ACC112 (cell line): ENCODE measurements at regions not wholly inside any gene's neighbourhood (a gene's known extent, or its start where the extent isn't known, plus 50 kb on each side); places are given as distances from the start of the nearest gene placed in this dataset.

ENCODE experiments used
- H2AFZ ChIP-seq: fragments of 200-600 bp; sonication (generic); one replicate; pipeline ENCODE4 v1.6.0; 2017; ENCODE audit warnings: antibody characterized with exemption, low read length; ENCODE audit not compliant: unreplicated experiment
- H3K27ac ChIP-seq: fragments of 200-600 bp; sonication (generic); 2 replicates; pipeline ENCODE4 v1.5.1; 2014; ENCODE audit warnings: low read depth, mild to moderate bottlenecking, antibody characterized with exemption, low read length, moderate library complexity
- H3K27me3 ChIP-seq: fragments of 200-600 bp; sonication (generic); 2 replicates; pipeline ENCODE4 v1.6.1; 2014; ENCODE audit warnings: mild to moderate bottlenecking, antibody characterized with exemption, low read length, moderate library complexity, mixed read lengths; ENCODE audit not compliant: insufficient read depth
- H3K36me3 ChIP-seq: fragments of 200-600 bp; sonication (generic); 2 replicates; pipeline ENCODE4 v1.6.1; 2016; ENCODE audit warnings: mild to moderate bottlenecking, antibody characterized with exemption, low read length, moderate library complexity, mixed read lengths; ENCODE audit not compliant: insufficient read depth
- H3K4me1 ChIP-seq: fragments of 200-600 bp; sonication (generic); one replicate; pipeline ENCODE4 v1.6.1; 2016; ENCODE audit warnings: low read length, mixed read lengths; ENCODE audit not compliant: insufficient read depth, unreplicated experiment, control insufficient read depth
- H3K4me3 ChIP-seq: fragments of 200-600 bp; sonication (generic); 2 replicates; pipeline ENCODE4 v1.5.1; 2014; ENCODE audit warnings: mild to moderate bottlenecking, low read depth, low read length
- H3K79me2 ChIP-seq: fragments of 200-600 bp; sonication (generic); one replicate; pipeline ENCODE4 v1.6.0; 2016; ENCODE audit warnings: low read length; ENCODE audit not compliant: control insufficient read depth, unreplicated experiment, insufficient read depth

- no peaks in the 10 kb centered on the region for H3K36me3 ChIP-seq
- H3K27me3 ChIP-seq: no peaks in the 10 kb centered on the region
- no peak overlapping the region for H3K27ac ChIP-seq
- no peak overlapping the region for H2AFZ ChIP-seq
- no peak overlapping the region for H3K4me3 ChIP-seq
- no peaks in the 10 kb centered on the region for H3K79me2 ChIP-seq
- H3K4me1 ChIP-seq: no peaks in the 10 kb centered on the region
These were observed 854.7 kb upstream of the ADGRL3 start for GRCh38 chr4:60345392-60345791.

- no peak overlapping the region for H2AFZ ChIP-seq
- H3K27ac ChIP-seq: no peak overlapping the region
- H3K27me3 ChIP-seq: no peaks in the 10 kb centered on the region
- H3K4me3 ChIP-seq: no peak overlapping the region
- H3K79me2 ChIP-seq: no peaks in the 10 kb centered on the region
- H3K36me3 ChIP-seq: no peaks in the 10 kb centered on the region
- H3K4me1 ChIP-seq: no peaks in the 10 kb centered on the region
These were observed 840.3 kb upstream of the ADGRL3 start for GRCh38 chr4:60359746-60360367.

- Histone ChIP-seq H3K4me1 (no peaks in the 10 kb centered on the region), H3K27me3 (no peaks in the 10 kb centered on the region), H3K27ac (no peak overlapping the region), H2AFZ (no peak overlapping the region), H3K4me3 (no peak overlapping the region), H3K79me2 (no peaks in the 10 kb centered on the region), H3K36me3 (no peaks in the 10 kb centered on the region)
These were observed 835.0 kb upstream of the ADGRL3 start for GRCh38 chr4:60365176-60365575.

- Histone ChIP-seq H3K79me2 (no peaks in the 10 kb centered on the region), H3K36me3 (no peaks in the 10 kb centered on the region), H3K4me1 (no peaks in the 10 kb centered on the region), H2AFZ (no peak overlapping the region), H3K27ac (no peak overlapping the region), H3K27me3 (no peaks in the 10 kb centered on the region), H3K4me3 (no peak overlapping the region)
These were observed 833.5 kb upstream of the ADGRL3 start for GRCh38 chr4:60366661-60367060.

GRCh38 chr4:60368986-60369385, 831.1 kb upstream of the ADGRL3 start:
- H3K4me1 ChIP-seq: no peaks in the 10 kb centered on the region
- no peak overlapping the region for H3K27ac ChIP-seq
- no peak overlapping the region for H3K4me3 ChIP-seq
- H3K36me3 ChIP-seq: no peaks in the 10 kb centered on the region
- H2AFZ ChIP-seq: no peak overlapping the region
- H3K79me2 ChIP-seq: no peaks in the 10 kb centered on the region
- no peaks in the 10 kb centered on the region for H3K27me3 ChIP-seq

GRCh38 chr4:60378010-60378409, 822.1 kb upstream of the ADGRL3 start:
- H3K27me3 ChIP-seq: peaks cover 6% of the 10 kb centered on the region; the same call in 1 of the 2 replicates
- no peaks in the 10 kb centered on the region for H3K79me2 ChIP-seq
- H3K27ac ChIP-seq: no peak overlapping the region
- H2AFZ ChIP-seq: no peak overlapping the region
- no peaks in the 10 kb centered on the region for H3K36me3 ChIP-seq
- H3K4me1 ChIP-seq: no peaks in the 10 kb centered on the region
- no peak overlapping the region for H3K4me3 ChIP-seq

GRCh38 chr4:60384516-60384915, 815.6 kb upstream of the ADGRL3 start:
- no peaks in the 10 kb centered on the region for H3K79me2 ChIP-seq
- peaks cover 4% of the 10 kb centered on the region; the same call in 1 of the 2 replicates for H3K27me3 ChIP-seq
- no peak overlapping the region for H3K27ac ChIP-seq
- no peak overlapping the region for H3K4me3 ChIP-seq
- no peaks in the 10 kb centered on the region for H3K36me3 ChIP-seq
- no peak overlapping the region for H2AFZ ChIP-seq
- no peaks in the 10 kb centered on the region for H3K4me1 ChIP-seq

- Histone ChIP-seq H3K4me1 (no peaks in the 10 kb centered on the region), H3K27ac (no peak overlapping the region), H3K36me3 (no peaks in the 10 kb centered on the region), H3K79me2 (no peaks in the 10 kb centered on the region), H3K4me3 (no peak overlapping the region), H3K27me3 (no peaks in the 10 kb centered on the region), H2AFZ (no peak overlapping the region)
These were observed 810.5 kb upstream of the ADGRL3 start for GRCh38 chr4:60389633-60390032.

GRCh38 chr4:60396341-60397049, 803.6 kb upstream of the ADGRL3 start:
- Histone ChIP-seq H3K27ac (no peak overlapping the region), H3K27me3 (no peaks in the 10 kb centered on the region), H3K79me2 (no peaks in the 10 kb centered on the region), H2AFZ (no peak overlapping the region), H3K36me3 (no peaks in the 10 kb centered on the region), H3K4me1 (no peaks in the 10 kb centered on the region), H3K4me3 (no peak overlapping the region)

- H3K4me1 ChIP-seq: no peaks in the 10 kb centered on the region
- no peak overlapping the region for H3K4me3 ChIP-seq
- H3K27ac ChIP-seq: no peak overlapping the region
- H2AFZ ChIP-seq: no peak overlapping the region
- no peaks in the 10 kb centered on the region for H3K27me3 ChIP-seq
- no peaks in the 10 kb centered on the region for H3K79me2 ChIP-seq
- no peaks in the 10 kb centered on the region for H3K36me3 ChIP-seq
These were observed 799.5 kb upstream of the ADGRL3 start for GRCh38 chr4:60400593-60400992.

- H2AFZ ChIP-seq: no peak overlapping the region
- no peaks in the 10 kb centered on the region for H3K27me3 ChIP-seq
- H3K79me2 ChIP-seq: no peaks in the 10 kb centered on the region
- H3K4me3 ChIP-seq: no peak overlapping the region
- H3K36me3 ChIP-seq: no peaks in the 10 kb centered on the region
- no peaks in the 10 kb centered on the region for H3K4me1 ChIP-seq
- no peak overlapping the region for H3K27ac ChIP-seq
These were observed 796.1 kb upstream of the ADGRL3 start for GRCh38 chr4:60404027-60404426.
